ENCODE measurements at regions not wholly inside any gene's neighbourhood (a gene's known extent, or its start where the extent isn't known, plus 50 kb on each side); places are given as distances from the start of the nearest gene placed in this dataset.

- H3K36me3 Mint-ChIP-seq = no peaks in the 10 kb centered on the region
- H3K27me3 Mint-ChIP-seq (ENCODE audit: low read depth in 2 of 2) = peaks cover 12 to 13% of the 10 kb centered on the region in 2 donors
- no peaks in the 10 kb centered on the region for H3K9me3 Mint-ChIP-seq
- Histone ChIP-seq H3K4me3 (ENCODE audit: low read length) (no peak overlapping the region), H3K27ac (ENCODE audit: low read length) (no peak overlapping the region), H3K4me1 (ENCODE audit: control insufficient read depth, insufficient read depth, low read length) (no peaks in the 10 kb centered on the region), H3K36me3 (ENCODE audit: control insufficient read depth, insufficient read depth, low read length) (no peaks in the 10 kb centered on the region), H3K9me3 (ENCODE audit: control insufficient read depth, insufficient read depth, low read length) (no peaks in the 10 kb centered on the region), H3K27me3 (ENCODE audit: control insufficient read depth, insufficient read depth, low read length) (no peaks in the 10 kb centered on the region)
- intact Hi-C loops (cut with micrococcal nuclease) = no loop called here
- no peak overlapping the region for H3K4me3 Mint-ChIP-seq
- DNase-seq (no peak), ATAC-seq (no peak)
- H3K4me1 Mint-ChIP-seq = peaks cover 0 to 4% of the 10 kb centered on the region in 2 donors
- WGBS (ENCODE audit: insufficient coverage) = 99% methylated on average over 8 of the region's 8 CpGs
- H3K27ac Mint-ChIP-seq = no peak overlapping the region
- no peak for TF ChIP-seq CTCF (IDR thresholded peaks at IDR 0.05)
These were observed 193.0 kb upstream of the CELF2 start for GRCh38 chr10:10824591-10825148.

- no peak overlapping the region for H3K4me3 Mint-ChIP-seq
- no peak for TF ChIP-seq CTCF (IDR thresholded peaks at IDR 0.05)
- DNase-seq (no peak), ATAC-seq (no peak)
- Histone ChIP-seq H3K9me3 (ENCODE audit: control insufficient read depth, insufficient read depth, low read length) (no peaks in the 10 kb centered on the region), H3K4me3 (ENCODE audit: low read length) (no peak overlapping the region), H3K4me1 (ENCODE audit: control insufficient read depth, insufficient read depth, low read length) (no peaks in the 10 kb centered on the region), H3K36me3 (ENCODE audit: control insufficient read depth, insufficient read depth, low read length) (no peaks in the 10 kb centered on the region), H3K27me3 (ENCODE audit: control insufficient read depth, insufficient read depth, low read length) (no peaks in the 10 kb centered on the region), H3K27ac (ENCODE audit: low read length) (no peak overlapping the region)
- H3K27ac Mint-ChIP-seq = no peak overlapping the region
- H3K27me3 Mint-ChIP-seq (ENCODE audit: low read depth in 2 of 2) = peaks cover 6 to 12% of the 10 kb centered on the region in 2 donors
- intact Hi-C loops (cut with micrococcal nuclease) = no loop called here
- 100% methylated on average over 1 of the region's 1 CpG for WGBS (ENCODE audit: insufficient coverage)
- H3K9me3 Mint-ChIP-seq = no peaks in the 10 kb centered on the region
- peaks cover 0 to 4% of the 10 kb centered on the region in 2 donors for H3K4me1 Mint-ChIP-seq
- no peaks in the 10 kb centered on the region for H3K36me3 Mint-ChIP-seq
These were observed 191.5 kb upstream of the CELF2 start for GRCh38 chr10:10826125-10826524.

- Histone ChIP-seq H3K9me3 (ENCODE audit: control insufficient read depth, insufficient read depth, low read length) (no peaks in the 10 kb centered on the region), H3K27me3 (ENCODE audit: control insufficient read depth, insufficient read depth, low read length) (no peaks in the 10 kb centered on the region), H3K4me3 (ENCODE audit: low read length) (no peak overlapping the region), H3K27ac (ENCODE audit: low read length) (no peak overlapping the region), H3K4me1 (ENCODE audit: control insufficient read depth, insufficient read depth, low read length) (no peaks in the 10 kb centered on the region), H3K36me3 (ENCODE audit: control insufficient read depth, insufficient read depth, low read length) (no peaks in the 10 kb centered on the region)
- ATAC-seq (no peak), DNase-seq (no peak)
- peaks cover 6 to 12% of the 10 kb centered on the region in 2 donors for H3K27me3 Mint-ChIP-seq (ENCODE audit: low read depth in 2 of 2)
- H3K27ac Mint-ChIP-seq = no peak overlapping the region
- no peaks in the 10 kb centered on the region for H3K36me3 Mint-ChIP-seq
- no peak overlapping the region for H3K4me3 Mint-ChIP-seq
- H3K9me3 Mint-ChIP-seq = no peaks in the 10 kb centered on the region
- TF ChIP-seq CTCF (IDR thresholded peaks at IDR 0.05) = no peak
- intact Hi-C loops (cut with micrococcal nuclease) = no loop called here
- no peaks in the 10 kb centered on the region for H3K4me1 Mint-ChIP-seq
These were observed 189.0 kb upstream of the CELF2 start for GRCh38 chr10:10828623-10829022.

GRCh38 chr10:10829576-10829975 lies 188.1 kb upstream of the CELF2 start:
- Histone ChIP-seq H3K36me3 (ENCODE audit: control insufficient read depth, insufficient read depth, low read length) (no peaks in the 10 kb centered on the region), H3K27ac (ENCODE audit: low read length) (no peak overlapping the region), H3K27me3 (ENCODE audit: control insufficient read depth, insufficient read depth, low read length) (no peaks in the 10 kb centered on the region), H3K9me3 (ENCODE audit: control insufficient read depth, insufficient read depth, low read length) (no peaks in the 10 kb centered on the region), H3K4me3 (ENCODE audit: low read length) (no peak overlapping the region), H3K4me1 (ENCODE audit: control insufficient read depth, insufficient read depth, low read length) (no peaks in the 10 kb centered on the region)
- Mint-ChIP-seq H3K27ac (no peak overlapping the region), H3K27me3 (ENCODE audit: low read depth in 2 of 2) (peaks cover 6 to 12% of the 10 kb centered on the region in 2 donors), H3K36me3 (no peaks in the 10 kb centered on the region), H3K4me3 (no peak overlapping the region), H3K4me1 (no peaks in the 10 kb centered on the region), H3K9me3 (no peaks in the 10 kb centered on the region)
- TF ChIP-seq CTCF (IDR thresholded peaks at IDR 0.05) = no peak
- ATAC-seq (no peak), DNase-seq (no peak)
- 91% methylated on average over 2 of the region's 2 CpGs for WGBS (ENCODE audit: insufficient coverage)
- intact Hi-C loops (cut with micrococcal nuclease) = no loop called here
